ENCODE measurements at regions not wholly inside any gene's neighbourhood (a gene's known extent, or its start where the extent isn't known, plus 50 kb on each side); places are given as distances from the start of the nearest gene placed in this dataset.

DNA sequence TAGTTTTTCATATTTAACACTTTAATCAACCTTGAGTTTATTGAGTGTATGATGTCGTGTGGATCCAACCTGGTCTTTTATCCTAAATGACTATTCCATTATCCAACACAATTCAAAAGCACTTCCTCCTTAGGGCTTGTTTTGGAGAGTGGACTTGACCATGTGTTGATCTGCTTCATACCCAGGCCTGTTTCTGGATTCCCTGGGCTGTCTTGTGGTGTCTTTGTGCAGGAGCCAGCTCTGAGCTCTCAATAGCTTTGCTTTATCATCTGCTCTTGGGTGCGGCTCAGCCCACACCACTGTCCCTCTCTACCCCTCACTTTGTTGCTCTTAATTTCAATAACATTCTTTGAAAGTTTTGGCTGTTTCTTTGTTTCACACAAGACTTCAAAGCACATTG, 70.9 kb upstream of the CHST15 start:
- Histone ChIP-seq H3K9me3 (ENCODE audit: control insufficient read depth, low read depth, low read length) (no peaks in the 10 kb centered on the region), H3K27me3 (ENCODE audit: insufficient read depth, low read length) (no peaks in the 10 kb centered on the region), H2AK5ac (ENCODE audit: insufficient read length, low read length) (no peak overlapping the region), H3K18ac (ENCODE audit: insufficient read length, low read depth, low read length) (no peak overlapping the region), H4K5ac (ENCODE audit: insufficient read length, low read depth, low read length) (no peak overlapping the region), H3K14ac (ENCODE audit: insufficient read depth, low read length) (no peak overlapping the region), H3K4me1 (ENCODE audit: insufficient read depth, low read length) (peaks cover 7% of the 10 kb centered on the region; the same call in 1 of the 2 replicates), H3T11ph (ENCODE audit: low read length) (no peak overlapping the region), H3K23ac (ENCODE audit: insufficient read length, low read depth, low read length) (no peak overlapping the region), H3K9ac (ENCODE audit: extremely low read depth, insufficient read length, low read length) (no peak overlapping the region), H3K4ac (ENCODE audit: low read depth, low read length) (no peak overlapping the region), H2BK20ac (ENCODE audit: low read depth, low read length, poor library complexity, severe bottlenecking) (no peak overlapping the region), H2BK15ac (ENCODE audit: low read depth, low read length) (no peak overlapping the region), H2BK5ac (ENCODE audit: insufficient read length, low read length) (no peak overlapping the region), H3K23me2 (ENCODE audit: insufficient read length, low read depth, low read length, poor library complexity, severe bottlenecking) (no peaks in the 10 kb centered on the region), H4K20me1 (ENCODE audit: control insufficient read depth, insufficient read depth, insufficient read length) (no peaks in the 10 kb centered on the region), H3K27ac (ENCODE audit: insufficient read length, low read depth, low read length) (no peak overlapping the region), H4K91ac (ENCODE audit: insufficient read length, low read depth, low read length) (no peak overlapping the region), H3K79me1 (ENCODE audit: insufficient read depth, low read depth, low read length, poor library complexity, severe bottlenecking) (no peaks in the 10 kb centered on the region), H2BK120ac (ENCODE audit: low read depth, low read length, poor library complexity, severe bottlenecking) (no peak overlapping the region), H2BK12ac (ENCODE audit: insufficient read length, low read depth, low read length) (no peak overlapping the region), H3K56ac (ENCODE audit: insufficient read length, low read depth, low read length) (no peak overlapping the region), H2AFZ (ENCODE audit: low read length) (no peak overlapping the region), H3K79me2 (ENCODE audit: insufficient read depth, low read length) (no peaks in the 10 kb centered on the region), H4K8ac (replicated peaks; ENCODE audit: insufficient read length, low read depth, low read length) (no peak overlapping the region), H3K4me2 (ENCODE audit: insufficient read depth, insufficient read length, low read length) (no peak overlapping the region)
- TF ChIP-seq, protein P1, sequence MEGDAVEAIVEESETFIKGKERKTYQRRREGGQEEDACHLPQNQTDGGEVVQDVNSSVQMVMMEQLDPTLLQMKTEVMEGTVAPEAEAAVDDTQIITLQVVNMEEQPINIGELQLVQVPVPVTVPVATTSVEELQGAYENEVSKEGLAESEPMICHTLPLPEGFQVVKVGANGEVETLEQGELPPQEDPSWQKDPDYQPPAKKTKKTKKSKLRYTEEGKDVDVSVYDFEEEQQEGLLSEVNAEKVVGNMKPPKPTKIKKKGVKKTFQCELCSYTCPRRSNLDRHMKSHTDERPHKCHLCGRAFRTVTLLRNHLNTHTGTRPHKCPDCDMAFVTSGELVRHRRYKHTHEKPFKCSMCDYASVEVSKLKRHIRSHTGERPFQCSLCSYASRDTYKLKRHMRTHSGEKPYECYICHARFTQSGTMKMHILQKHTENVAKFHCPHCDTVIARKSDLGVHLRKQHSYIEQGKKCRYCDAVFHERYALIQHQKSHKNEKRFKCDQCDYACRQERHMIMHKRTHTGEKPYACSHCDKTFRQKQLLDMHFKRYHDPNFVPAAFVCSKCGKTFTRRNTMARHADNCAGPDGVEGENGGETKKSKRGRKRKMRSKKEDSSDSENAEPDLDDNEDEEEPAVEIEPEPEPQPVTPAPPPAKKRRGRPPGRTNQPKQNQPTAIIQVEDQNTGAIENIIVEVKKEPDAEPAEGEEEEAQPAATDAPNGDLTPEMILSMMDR (conservative IDR thresholded peaks at IDR 0.05), result no peak
- Mint-ChIP-seq H3K4me3 (no peak overlapping the region), H3K27me3 (ENCODE audit: low read depth) (peaks cover 15% of the 10 kb centered on the region), H3K4me1 (peaks cover 12 to 14% of the 10 kb centered on the region in 2 experiments), H3K36me3 (ENCODE audit: insufficient read depth in 1 of 3, low read depth in 3 of 3) (peaks cover 0 to 2% (median 0%) of the 10 kb centered on the region in 3 experiments; a peak in 2 of 7 replicates), H3K27ac (no peak overlapping the region), H3K9me3 (peaks cover 0 to 2% of the 10 kb centered on the region in 2 experiments; a peak in 2 of 5 replicates)
- no CpG with 5 or more reads among the region's 2 CpGs for WGBS (ENCODE audit: extremely low coverage, insufficient read length, low lambda C conversion rate)
- DNase-seq, result no peak
